GM21825 (cell line): ENCODE measurements at regions not wholly inside any gene's neighbourhood (a gene's known extent, or its start where the extent isn't known, plus 50 kb on each side); places are given as distances from the start of the nearest gene placed in this dataset.
"Not testable (repeated sequence)": the region's sequence is repeated elsewhere in the genome, so short reads cannot be mapped to it uniquely, and the experiment has no call there.

Experiments
- ATAC-seq: cut with Tn5 transposase; IDR thresholded peaks from one replicate; pipeline ENCODE4 v1.9.1; 2021; ENCODE audit warnings: mild to moderate bottlenecking, moderate library complexity; ENCODE audit not compliant: unreplicated experiment

DNA sequence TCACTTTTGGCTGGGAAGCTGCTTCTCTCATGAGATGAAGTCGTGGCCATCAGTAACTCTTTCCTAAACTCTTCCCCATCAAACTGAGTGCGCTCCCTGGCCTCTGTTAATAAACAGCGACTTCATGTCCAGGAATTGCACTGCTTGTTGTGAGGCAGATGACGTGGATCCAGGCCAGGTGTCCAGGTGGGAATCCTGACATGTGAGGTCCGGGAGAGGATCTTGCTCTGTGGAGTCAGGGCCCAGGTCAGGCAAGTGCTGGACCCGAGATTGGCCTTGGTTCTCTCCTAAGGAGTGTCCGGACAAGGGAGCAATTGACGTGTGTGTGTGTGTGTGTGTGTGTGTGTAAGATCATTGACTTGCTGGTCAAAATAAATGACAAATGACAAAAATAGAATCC lies 362.7 kb downstream of the GLRX3 start:
- no peak for ATAC-seq

- ATAC-seq, result no peak
Observed at GRCh38 chr10:130499541-130499940, 363.4 kb downstream of the GLRX3 start.

DNA sequence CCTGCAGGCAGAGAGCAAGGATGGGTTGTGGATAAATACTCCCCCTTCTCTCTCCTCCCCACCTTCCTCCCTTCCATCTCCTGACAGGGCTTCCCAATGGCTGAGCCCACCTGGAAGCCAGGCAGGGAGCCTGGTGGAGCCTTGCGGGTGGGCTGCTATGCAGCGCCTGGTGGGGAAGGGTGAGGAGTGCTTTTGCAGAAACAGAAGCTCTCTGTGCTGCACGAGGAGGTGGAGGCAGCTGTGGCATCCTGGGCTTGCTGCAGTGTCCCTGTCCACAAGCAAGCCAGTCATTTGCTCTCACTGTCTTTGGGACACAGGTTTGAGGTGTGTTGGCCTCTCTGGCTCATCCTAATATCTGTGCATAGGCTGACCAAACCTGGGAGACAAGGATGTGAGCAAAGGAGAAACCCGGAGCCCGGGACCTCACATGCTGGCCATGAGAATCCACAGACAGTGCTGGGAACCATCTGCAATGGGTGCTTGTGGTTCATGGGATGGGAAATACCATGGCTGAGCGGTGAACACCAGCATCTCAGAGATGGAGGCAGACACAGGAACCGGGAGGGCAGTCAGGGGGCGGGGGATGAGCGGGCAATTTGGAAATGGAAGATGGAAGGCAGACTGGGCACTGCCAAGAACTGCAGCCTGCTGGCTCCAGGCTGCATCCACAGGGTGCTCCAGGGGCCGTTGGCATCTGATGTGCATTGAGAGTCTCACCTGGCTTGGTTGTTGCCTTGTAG lies 364.2 kb downstream of the GLRX3 start:
- ATAC-seq, result no peak

GRCh38 chr10:130507461-130507860 lies 371.3 kb downstream of the GLRX3 start:
- ATAC-seq, result no peak

DNA sequence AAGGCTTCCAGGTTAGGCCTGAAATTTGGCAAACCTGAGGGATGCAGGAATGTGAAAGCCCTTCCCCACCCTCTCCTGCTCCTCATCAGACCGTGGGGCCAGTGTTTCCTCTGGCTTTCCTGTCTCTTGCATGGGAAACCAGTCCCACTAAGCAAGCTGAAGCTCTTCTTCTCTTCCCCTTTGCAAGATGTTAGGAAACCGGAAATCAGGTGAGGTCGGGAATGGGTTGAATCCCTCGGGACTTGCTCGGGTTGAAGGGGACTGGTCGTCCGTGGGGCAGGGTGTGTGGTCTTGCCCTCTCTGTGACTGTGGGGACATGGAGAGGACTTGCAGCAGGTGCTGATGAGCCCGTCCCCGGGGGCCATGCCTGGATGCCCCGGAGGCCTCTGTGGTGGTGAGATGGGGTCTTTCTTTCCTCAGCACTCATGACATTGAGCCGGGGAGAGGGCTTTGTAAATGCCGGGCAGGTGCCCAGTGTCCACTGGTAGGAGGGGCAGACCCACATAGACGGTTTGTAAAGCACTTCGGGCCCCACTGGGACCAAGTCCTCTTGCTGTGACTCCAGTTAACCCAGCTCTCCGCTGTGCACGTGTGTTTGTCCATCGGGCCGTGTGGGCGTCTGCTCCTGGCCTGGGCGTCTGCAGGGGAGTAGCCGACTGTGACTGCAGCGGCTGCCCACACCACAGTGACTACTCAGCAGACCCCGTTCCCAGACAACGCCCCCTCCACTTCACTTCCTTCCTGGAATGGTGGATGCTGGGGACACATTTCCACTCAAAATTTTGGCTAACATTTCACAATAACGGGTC lies 373.9 kb downstream of the GLRX3 start:
- no peak for ATAC-seq

DNA sequence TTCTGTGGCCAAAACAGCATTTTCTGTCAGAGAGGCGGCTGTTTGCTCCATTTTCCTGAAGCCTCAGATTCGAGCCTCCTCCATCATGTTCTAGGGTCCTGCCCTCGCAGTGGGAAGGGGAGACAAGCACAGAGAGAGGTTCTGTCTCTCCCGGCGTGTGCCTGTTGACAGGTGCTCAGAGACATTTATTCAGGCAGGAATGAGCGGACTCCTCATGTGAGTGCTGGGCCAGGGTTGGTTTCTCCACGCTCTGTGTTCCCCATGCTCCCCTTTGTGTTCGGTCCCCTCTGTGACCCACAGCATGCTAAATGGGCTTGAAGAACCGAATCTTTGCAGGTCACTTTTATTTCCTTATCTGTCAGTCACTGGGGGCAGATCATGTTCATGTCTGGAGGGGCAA lies 374.6 kb downstream of the GLRX3 start:
- ATAC-seq, result no peak

DNA sequence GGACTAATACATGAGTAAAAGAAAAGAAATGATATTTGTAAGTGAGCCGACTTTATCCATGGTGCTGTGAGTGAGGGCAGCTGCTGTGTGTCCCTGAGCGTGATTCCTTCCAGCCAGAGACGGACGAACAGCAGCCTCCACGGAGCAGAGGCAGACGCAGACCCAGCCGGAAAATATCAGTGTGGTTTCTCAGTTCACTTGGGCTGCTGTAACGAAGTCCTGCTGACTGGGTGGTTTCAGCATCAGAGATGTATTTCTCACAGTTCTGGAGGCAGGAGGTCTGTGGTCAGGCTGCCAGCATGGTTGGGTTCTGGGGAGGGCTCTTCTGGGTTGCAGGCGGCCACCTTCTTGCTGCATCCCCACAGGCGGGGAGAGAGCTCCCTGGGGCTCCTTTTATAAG lies 375.6 kb downstream of the GLRX3 start:
- ATAC-seq, result no peak

DNA sequence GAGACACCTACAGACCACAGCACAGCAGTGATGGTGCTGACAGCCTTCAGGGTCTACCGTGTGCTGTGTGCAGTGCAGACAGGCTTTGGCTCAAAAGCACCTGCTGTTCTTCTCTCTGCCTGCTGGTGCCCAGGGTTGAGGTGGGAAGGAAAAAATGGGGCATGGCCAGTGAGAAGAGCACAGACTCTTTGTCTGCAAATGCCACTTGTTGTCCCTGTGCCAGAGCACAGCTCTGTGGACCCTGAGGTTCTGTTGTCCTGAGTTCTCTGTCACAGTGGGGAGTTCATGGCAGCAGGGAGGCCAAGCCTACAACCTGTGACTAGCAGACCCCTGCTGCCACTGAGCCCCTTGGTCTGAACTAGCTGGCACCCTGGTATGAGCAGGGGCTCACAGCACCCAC lies 376.7 kb downstream of the GLRX3 start:
- no peak for ATAC-seq

- ATAC-seq, result no peak
Observed at GRCh38 chr10:130513686-130514476, 377.7 kb downstream of the GLRX3 start.

DNA sequence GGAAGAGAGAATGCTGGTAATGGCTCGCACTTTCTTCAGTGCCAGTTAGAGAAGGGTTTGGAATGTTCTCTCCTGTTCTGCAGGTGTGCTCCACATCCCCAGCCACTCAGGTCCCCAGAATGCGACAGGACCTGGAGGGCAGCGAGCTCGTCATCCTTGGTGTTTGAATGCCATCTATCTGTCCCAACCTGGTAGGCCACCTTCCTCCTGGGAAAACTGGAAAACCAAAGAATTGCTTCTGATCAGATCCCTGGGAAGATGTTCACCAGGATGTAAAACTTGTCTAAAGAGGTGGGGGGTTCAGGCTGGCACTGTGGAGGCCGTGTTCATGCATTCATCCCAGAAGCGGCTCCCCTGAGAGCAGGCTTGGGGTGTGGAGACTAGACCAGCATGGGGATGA lies 379.5 kb downstream of the GLRX3 start:
- no peak for ATAC-seq

DNA sequence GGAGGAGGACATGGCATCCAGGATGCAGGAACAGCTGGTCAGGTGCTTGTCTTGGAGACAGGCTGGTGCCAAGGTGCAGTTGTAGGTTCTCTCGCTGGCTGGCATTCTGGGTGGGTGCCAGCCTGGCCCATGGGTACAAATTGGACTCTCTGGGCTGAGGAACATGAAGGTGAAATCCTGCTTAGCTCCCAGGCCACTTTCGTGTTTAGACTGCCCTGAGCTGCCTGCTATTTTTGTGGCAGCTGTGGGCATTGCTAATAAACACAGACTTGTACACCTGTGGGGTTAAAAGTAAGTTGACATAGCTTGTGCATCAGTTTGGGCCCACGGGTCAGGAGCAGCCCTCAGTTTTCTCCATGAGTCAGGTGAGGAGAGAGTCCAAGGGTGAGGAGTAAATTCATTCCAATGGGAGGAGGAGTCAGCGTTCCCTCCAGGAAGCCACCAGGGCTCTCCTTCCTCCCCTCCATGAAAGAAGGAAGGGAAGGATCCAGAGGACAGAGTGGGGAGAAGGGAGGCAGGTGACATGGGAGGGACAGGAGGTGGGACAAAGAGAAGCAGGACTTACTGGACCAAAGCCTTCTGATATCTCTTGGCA lies 380.0 kb downstream of the GLRX3 start:
- no peak for ATAC-seq

GRCh38 chr10:130518921-130519320 lies 382.7 kb downstream of the GLRX3 start:
- not testable (repeated sequence) for ATAC-seq

- ATAC-seq, result no peak
Observed at GRCh38 chr10:130519791-130520190, 383.6 kb downstream of the GLRX3 start.

DNA sequence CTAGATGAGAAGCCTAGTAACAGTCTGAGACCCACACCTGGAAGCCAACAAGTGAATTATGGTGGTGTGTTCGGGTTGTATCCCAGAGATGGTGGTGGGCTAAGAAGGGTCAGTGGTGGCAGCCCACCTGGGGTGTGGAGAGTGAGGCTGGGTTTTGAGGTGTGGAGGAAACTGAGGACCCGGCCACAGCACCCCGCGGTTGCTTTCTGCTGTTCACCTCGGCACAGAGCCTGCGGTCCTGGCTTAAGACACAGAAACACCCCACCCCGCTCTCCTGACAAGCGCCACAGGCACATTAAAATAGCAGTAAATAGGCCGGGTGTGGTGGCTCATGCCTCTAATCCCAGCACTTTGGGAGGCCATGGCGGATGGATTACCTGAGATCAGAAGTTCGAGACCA lies 395.1 kb downstream of the GLRX3 start:
- ATAC-seq, result no peak

DNA sequence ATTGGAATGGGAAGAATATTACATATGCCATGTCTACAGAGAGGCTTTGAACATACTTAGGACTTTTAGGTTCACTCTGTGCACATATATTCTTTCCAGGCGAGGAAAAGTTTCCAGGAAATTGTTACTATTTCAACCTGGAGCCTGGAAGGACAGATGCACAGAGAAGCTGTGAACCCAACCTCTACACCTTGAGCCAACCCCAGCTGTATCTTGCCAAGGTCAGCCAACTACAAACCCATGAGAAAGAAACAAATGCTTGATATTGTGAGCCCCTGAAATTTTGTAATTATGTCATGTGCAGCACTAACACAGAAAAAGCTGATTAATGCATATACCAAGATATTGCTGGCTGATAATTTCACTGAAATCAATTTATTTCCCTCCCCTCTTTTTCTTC lies 404.9 kb downstream of the GLRX3 start:
- ATAC-seq, result no peak

- ATAC-seq, result no peak
Observed at GRCh38 chr10:130542761-130543160, 406.6 kb downstream of the GLRX3 start.

GRCh38 chr10:130543794-130544193 lies 407.6 kb downstream of the GLRX3 start:
- no peak for ATAC-seq

DNA sequence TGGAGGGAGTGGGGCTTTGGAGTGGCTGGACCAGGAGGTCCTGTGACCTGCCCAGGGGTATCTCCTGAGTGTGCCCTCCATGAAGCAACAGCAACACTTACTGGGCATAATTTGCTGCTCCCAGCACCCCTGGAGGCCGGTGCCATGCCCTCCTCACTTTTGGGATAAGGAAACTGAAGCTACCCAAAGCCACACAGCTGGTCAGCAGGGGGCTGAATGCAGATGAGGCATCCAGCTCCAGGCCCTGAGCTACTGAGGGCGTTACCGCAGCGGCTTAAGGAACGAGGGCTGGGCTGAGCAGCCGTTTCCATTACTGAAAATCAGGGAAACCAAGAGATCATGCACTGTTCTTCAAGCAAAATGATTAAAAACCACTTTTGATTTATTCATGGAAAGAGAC lies 408.9 kb downstream of the GLRX3 start:
- ATAC-seq, result no peak

DNA sequence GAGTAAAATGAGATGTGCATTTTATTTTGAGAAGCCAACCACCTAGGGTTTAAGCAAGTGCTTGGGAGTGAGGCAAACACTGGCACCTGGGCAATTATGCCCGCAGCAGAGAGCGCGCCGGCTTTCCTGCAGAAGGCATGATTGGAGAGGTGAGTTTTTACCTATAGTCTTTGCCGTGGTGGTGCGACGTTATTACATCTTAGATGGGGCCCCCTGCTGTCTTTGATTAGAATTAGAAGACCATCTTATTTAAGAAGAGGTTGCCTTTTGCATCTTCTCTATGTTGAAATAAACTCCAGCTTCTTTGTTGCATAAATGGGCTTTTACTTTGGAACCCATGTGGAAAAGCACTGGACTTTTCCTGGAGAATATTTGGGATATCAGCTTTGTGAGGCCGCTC lies 409.5 kb downstream of the GLRX3 start:
- no peak for ATAC-seq

- ATAC-seq, result no peak
Observed at GRCh38 chr10:130546841-130547240, 410.6 kb downstream of the GLRX3 start.

- no peak for ATAC-seq
Observed at GRCh38 chr10:130547368-130547767, 411.2 kb downstream of the GLRX3 start.
